ENCODE measurements at regions not wholly inside any gene's neighbourhood (a gene's known extent, or its start where the extent isn't known, plus 50 kb on each side); places are given as distances from the start of the nearest gene placed in this dataset.
"Not testable (repeated sequence)": the region's sequence is repeated elsewhere in the genome, so short reads cannot be mapped to it uniquely, and the experiment has no call there.

DNA sequence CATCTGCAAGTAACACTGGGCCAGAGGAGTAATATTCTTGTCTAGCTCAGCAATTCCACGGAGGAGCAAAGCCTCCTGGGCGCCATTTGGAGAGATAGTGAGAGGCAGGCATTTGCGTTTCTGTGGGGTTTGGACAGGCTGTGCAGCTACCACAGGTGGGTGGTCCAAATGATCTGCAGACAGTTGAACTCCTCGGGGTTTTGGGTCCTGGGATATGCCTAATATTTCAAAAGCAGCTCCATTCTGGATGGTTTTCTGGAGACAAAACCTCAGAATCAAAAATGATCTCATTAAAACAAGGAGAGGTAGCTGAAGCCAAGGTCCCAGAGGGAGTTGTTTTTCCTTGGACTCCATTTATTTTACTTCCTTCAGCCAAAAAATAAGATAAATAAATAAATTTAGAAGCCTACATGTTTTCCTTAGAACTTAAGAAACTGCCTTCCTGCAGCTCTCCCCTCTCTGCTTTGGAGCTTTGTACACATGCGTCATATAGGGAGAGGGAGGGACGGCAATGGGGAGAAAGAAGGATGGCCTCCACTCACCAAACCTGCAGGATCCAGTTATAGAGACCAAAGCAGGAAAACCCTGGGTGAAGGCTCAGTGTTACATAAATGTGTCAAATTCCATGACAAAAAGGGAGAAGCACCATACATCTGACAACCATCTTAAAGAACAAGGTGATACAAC is 227.3 kb upstream of the DAAM1 start:
- DNase-seq: no peak

DNA sequence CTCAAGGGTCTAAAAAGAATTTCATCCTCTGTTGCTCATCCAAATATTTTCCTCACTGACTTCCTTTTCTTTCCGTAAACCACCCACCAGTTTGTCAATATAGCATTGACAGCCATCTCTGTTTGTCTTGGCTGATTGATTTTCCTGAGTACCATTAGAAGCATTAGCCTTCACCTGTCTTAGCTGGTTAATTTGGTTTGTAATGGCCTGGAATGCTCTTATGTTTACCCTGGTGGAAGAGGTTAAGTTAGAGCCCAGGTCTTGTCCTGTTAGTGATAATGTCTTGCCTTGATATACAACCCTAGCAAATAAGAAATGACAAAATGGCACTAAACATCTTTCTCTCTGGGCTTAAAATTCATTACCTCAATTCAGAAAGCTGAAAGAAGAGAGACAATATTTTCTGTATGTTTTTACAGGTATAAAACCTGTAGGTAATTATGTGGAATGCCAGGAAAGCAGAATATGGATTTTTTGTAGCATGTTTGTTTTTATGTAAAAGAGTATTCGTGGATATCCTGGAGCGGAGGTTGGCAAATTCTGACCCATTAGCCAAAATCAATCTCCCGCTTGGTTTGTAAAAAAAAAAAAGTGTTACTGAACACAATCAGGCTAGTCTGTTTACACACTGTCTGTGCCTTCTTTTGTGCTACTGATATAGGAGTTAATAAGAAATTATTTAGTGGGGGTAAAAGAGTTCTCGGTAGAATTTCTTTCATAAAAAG is 224.4 kb upstream of the DAAM1 start:
- DNase-seq: no peak

DNA sequence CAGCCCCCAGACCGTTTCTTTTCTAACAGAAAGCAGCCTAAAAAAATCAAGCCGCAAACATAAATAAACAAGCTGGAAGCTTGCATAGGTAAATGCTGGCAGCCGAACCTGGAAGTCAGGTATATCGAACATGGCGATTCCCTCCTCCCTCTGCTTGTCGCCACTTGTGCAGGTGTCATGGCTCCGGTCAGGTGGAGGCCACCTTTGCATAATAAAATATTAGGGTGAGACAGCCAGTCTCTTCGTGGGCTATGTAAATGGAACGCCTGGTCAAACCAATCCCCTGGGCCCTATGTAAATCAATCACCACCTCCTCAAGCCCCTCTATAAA is 223.9 kb upstream of the DAAM1 start:
- no peak for DNase-seq

DNA sequence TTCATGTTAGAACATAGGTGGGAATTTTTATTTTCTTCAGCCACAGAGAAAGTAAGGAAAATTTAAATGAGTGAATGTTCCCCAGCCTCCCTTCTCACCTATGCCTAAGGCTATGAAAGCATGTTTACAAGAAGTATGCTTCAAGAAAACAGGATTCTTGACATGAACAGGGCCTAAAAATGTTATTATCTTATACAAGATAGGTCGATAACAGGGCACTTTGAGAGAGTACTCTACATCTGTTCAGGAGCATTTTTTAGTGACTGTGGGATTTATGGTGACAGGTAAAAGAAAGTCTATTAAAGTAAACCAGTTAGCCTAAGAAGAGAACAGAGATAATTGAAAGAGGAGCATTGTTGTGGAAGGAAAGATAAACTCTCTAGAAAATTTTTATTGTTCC is 222.9 kb upstream of the DAAM1 start:
- DNase-seq: no peak

DNA sequence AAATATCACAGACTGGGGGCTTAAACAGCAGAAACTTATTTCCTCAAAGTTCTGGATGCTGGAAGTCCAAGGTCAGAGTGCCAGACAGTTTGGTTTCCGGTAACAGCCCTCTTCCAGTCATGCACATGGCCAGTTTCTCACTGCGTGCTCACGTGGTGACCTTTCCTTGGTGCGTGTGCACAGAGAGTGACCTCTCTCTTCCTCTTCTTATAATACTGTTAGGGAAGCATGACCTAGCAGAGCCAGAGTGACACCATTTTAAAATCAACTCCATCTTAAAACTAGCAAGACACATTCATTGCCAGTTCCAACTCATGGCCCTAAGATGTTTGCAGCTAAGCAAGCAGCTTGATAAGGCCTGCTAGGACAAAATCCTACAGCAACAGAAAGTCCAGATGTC is 221.5 kb upstream of the DAAM1 start:
- no peak for DNase-seq

DNA sequence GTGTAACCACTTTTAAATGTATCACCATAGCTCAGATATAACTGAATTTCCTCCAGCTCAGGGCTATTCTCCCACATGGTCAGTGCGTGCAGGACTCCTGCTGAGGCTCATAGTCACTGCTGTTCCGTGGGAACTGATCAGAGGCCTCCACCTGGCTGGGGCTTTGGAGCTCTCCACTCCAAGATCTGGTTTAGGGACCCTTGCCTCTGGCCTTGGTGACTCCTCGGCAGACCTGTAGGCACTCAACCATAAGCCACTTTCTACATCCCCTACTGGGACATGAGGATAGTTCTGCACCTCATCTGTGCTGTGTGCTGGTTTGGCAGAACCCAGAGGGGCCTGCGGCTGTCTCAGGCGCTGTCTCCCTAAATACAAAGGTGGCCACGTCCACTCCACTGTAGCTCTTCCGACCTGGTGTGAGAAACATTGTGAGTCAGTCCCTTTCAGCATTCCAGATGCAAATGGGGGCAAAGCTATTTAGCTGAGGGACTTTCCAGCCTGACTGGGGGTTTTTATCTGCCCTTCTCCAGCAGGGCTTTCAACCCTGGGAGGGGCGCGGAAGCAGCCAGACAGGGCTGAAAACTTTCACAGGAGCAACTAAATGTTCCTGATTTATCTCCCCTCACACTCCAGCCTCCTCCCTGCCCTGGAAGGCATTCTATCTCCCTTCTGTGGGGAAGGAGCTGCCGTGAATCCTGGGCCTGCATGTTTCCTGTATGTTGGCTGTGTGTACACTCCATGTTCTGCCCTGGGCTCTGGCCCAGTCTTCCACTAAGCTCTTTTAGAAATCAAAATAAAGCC is 218.3 kb upstream of the DAAM1 start:
- no peak for DNase-seq

DNA sequence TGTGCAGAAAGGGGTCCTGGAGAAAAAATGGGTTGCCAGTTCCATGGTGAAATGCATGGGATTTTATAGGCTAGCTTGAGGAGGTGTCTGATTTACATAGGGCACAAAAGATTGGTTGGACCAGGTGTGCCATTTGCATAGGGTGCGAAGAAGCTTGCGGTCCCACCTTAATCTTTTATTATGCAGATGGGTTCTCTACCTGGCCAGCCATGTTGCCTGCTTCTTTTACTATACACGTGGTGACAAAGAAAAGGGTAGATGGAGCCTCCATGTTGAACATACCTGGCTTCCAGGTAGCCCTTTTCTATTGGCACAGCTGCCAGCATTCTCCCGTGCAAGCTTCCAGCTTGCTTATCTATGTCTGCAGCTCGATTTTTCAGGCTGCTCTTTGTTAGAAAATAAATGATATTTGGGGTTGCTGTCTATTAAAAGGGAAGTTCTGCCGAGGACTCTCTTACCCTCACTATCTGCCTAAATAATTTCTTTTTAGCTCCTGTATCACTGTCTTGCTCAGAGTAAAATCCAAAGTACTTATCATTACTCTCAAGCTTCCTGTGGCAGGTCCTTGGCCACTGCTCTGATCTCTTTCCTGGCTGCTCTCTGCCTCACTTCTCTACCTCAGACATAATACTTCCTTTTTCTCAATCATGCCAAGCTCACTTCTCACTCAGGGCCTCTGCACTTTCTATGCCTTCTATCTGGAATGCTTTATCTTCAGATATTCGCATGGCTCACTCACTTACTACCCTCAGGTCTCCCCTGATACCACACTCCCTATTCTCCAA is 216.0 kb upstream of the DAAM1 start:
- no peak for DNase-seq

DNA sequence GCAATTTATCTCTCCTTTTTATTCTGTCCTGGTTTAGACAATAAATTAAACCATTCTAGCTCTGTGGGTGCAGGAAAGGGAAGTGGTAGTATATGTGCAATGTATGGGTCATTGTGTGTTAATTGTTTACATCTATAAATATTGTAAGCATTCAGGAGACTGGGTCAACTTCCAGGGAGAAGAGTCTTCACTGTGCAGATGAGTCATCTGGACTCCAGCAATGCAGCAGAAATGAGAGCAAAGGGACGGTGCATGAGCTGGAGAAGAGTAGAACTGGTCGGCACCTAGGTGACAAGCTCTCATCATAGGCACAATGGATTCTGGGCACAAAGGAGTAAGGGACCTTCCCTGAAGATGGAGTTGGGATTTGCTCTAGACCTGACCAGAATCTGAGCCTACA is 211.1 kb upstream of the DAAM1 start:
- DNase-seq: peak; percentile 6

DNA sequence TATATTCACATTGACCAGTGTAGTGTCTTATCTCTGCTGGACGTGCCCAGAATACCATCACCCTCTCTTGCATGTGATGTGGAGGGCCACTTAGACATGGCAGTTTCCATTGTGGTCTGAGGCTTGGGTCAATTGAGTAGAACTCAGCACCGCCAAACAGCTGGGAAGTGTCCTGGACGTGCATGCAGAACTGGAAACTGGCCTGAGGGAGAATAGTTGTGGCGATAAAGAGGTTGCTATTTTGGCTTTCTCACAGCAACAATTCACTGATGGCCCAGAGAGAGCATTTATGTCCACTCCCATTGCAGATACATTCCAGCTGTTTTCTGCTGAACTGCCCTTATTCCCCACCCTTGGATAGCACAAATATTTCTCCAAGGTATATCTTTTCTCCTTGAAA is 210.1 kb upstream of the DAAM1 start:
- DNase-seq: no peak

DNA sequence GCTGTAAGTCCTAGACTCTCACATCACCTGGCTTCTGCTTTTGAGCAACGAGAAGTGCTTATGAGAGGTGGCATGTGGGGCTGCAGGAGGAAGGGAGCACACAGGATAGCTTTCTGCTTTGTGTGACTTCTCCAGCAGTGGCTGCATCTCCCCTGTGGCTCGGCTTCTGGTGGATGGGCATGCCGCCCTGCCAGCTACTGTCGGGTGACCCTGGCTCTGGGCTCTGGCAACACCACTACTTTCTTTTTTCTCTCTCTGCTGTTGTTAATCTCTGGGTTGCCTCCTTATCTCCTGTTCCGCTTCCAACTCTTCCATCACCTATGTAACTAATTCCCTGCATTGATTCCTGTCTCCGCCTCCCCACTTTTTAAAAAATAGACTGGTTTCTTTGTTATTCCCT is 209.1 kb upstream of the DAAM1 start:
- no peak for DNase-seq

DNA sequence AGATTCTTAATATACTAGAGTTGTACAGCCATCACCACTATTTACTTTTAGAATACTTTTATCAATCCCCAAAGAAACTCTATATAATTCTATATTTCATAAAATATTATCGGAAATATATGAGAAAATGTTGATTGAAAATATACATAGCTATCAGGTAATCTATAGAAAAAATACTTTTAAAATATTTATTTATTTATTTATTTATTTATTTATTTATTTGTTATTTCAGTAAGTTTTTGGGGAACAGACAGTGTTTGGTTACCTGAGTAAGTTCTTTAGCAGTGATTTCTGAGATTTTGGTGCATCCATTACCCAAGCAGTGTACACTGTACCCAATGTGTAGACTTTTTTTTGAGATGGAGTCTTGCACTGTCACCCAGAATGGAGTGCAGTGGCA is 206.6 kb upstream of the DAAM1 start:
- DNase-seq: no peak

DNA sequence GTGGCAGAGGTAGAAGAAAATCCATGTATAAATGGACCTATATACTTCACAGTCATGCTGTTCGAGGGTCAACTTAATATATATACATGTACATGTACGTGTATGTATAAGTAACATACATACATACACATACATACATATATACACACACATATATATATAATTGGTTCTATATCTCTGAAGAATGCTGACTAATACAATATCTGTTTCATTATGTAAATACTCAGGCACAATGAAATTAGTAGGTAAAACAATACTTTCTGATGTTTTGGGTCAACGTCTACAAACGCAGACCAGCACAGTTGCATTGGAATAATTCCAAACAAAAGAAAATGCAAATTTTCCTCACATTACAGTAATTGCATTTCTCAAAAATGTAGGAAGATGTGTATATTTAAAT is 202.7 kb upstream of the DAAM1 start:
- DNase-seq: no peak

DNA sequence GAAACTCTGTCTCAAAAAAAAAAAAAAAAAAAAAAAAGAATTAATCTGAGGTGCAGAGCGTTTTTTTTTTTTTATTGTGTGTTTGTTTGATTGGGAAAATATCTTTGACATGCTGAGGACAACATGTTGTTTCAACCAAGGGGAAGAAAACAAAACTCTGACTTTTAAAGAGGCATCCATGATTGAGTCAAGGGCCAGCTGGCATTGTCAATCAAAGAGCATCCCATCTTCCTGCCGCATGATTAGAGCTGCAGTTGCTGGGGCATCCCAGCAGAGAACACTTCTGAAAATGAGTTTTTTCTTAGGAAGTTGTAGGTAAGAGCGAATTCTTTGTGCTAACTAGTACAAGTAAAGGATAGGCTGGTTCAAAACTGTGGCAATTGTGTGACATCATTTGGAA is 200.9 kb upstream of the DAAM1 start:
- DNase-seq: no peak

DNA sequence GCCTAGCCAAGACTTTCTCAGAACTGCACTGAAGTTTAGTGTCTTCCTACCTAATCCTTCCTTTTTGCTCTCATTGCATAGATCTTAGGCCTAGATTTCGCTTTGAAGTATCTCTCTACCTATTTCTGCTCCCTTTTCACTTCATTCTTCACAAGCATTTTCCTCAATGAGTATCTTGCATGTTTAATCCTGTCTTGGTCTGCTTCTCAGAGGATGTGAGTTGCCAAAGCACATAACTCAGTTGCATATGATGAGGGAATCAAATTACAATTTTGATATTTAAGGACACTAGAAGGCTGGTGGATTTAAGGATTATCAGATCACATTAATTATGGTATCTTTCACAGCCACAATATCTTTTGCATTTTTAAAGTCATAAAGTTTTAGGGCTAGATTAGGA is 195.5 kb upstream of the DAAM1 start:
- DNase-seq: no peak

DNA sequence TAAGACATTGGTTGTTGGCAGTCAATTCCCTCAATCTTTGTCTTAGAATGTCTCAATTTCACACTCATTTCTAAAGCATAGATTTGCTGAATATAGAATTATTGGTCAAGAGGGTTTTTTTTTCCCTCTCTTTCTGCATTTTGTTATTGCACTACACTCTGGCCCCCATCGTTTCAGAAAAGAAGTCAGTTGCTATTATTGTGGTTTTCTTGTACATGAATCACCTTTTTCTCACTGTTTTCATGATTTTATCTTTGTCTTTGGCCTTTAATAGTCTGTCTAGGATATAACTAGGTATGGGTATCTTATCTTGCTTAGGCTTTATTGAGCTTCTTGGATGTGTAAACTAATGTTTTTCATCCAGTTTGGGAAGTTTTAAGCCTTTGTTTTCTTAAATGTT is 194.3 kb upstream of the DAAM1 start:
- no peak for DNase-seq

DNA sequence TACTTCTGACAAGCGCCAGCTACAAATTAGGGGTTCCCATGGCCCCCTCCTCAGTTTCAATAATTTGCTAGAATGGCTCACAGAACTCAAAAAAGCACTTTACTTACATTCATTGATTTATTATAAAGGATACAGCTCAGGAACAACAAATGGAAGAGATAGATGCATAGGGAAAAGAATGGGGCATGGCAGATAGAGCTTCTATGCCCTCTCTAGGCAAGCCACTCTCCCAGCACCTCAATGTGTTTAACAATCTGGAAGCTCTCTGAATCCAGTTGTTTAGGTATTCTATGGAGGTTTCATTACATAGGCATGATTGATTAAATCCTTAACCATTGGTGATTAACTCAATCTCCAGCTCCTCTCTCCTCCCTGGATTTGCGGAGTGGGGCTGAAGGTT is 184.5 kb upstream of the DAAM1 start:
- DNase-seq: no peak

DNA sequence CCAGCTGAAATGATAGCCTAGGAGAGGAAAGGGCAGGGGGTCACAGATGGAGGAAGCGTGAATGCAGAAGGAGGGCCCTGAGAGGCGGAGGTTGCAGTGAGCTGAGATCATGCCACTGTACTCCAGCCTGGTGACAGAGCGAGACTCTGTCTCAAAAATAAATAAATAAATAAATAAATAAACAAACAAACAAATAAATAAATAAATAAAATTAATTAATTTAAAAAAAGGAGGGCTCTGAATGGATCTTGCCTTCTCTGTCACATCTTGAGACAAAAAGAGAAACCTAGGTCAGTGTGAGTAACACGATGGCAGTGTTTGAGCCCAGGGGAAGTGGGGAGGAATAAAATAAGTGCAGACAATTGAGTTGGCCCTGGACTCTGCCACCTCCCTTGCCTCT is 182.3 kb upstream of the DAAM1 start:
- DNase-seq: not testable (repeated sequence)

DNA sequence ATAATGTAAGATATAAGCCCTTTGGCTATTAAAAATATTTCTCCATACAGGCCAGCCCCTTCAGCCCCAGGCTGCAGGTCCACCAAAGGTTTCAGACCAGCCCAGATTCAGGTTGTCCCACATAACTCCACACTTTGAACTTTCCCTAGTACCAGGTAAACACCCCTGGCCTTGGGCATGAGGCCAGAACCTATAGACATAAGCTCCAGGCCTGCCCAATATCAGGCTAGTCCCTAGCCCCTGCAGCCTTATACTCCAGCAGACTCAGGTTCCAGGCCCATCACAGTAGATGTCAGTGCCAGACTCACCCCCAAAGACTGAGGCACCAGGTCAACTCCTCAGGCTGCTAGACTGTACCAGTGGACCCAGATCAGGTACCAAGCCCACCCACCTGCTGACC is 178.5 kb upstream of the DAAM1 start:
- DNase-seq: no peak

DNA sequence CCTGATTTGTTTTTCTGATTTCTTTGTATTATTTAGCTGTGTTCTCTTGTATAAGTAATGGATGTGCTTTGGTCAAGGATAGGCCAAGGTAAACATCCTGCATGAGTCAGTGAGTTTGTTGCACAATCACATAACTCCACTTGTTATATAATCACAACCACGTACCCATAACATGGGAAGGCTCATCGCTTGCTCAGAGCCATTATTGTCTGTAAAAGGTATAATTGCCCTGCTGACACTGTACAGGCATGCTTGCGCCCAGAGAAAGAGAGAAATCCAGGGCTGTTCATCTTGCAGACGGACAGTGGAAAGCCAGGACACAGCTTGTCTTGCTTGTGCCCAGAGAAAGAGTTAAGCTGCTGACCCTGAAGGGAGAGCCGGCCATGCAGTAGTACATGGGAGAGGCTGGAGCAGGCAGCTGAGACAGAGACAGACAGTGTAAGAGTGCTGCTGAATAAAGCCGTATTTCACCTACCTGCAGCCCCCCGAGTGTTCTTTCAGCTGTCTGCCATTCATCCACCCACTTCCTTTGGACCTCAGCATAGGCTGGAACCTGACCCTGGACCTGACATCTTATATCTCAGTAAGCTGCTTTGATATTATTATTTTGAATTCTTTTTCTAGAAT is 174.7 kb upstream of the DAAM1 start:
- DNase-seq: no peak

DNA sequence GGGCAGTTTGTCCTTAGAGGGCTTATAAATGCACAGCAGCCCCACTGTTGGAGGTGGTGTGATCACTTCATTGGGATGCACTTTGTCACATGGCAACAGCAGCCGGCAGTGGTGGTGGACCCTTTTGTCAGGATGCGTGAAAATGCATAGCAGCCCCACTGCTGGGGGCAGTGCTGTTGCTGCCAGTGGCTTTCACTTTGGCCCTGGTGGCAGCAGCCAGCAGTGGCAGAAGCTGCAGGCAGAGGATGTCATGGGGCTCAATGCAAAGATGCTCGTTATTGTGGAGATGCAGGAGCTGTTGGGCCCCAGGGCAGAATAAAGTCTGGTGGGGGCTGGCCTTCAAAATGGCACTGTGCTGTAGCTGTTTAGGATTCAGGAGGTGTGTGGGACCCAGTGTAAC is 173.0 kb upstream of the DAAM1 start:
- no peak for DNase-seq

DNA sequence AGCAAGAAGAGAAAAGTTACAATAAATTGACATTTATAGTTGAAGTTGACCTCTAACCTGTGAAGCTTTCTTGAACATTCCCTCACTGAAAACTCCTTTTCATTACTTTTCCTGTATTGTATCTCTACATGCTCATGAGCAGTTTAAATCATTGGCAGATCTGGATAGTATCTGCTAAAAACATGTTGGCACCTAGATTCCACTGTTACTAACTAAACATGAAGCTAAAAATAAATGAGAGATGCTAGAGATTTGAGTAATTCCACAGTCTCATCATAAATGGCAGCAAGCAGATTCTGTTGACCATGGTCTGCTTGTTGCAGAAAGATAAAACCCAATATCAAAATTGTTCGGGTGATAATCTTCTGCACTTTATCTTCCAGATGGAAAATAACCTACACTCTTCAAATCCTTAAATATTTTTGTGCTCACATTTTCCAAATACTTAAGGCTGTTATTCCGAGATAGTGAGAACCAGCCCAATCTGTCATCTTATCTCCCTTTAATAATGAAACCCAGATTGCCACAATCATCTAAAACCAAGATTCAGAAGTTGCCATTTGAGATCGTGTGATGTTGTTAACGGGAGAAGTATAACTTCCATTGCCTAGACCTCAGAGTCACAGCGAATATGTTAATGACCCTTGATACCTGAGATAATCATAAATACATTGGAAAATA is 171.0 kb upstream of the DAAM1 start:
- DNase-seq: no peak

DNA sequence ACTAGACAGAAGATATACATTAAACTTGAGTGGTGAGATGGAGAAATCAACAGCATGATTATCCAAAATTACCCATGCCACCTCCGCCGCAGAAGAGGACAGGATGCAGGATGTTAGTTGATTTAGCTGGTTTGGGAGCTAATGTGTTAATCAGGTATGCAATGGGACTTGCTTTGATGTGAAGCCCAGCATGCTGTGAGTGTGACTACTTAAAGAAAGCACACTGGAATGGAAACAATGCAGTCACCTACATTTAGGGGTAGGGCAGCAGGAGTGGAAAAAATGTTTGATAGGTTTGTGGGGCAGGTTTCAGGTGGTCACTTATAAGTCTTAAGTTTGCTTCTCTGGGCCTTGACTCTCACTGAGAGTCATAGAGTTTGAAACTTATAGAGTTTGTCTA is 170.0 kb upstream of the DAAM1 start:
- DNase-seq: no peak

All from suppressor macrophage treated with lipopolysaccharide for 4 hours (primary cell).